ENCODE measurements at regions not wholly inside any gene's neighbourhood (a gene's known extent, or its start where the extent isn't known, plus 50 kb on each side); places are given as distances from the start of the nearest gene placed in this dataset.
A peak's percentile ranks its signal among the peaks of the same experiment; 100 is the strongest.
"Not testable (repeated sequence)": the region's sequence is repeated elsewhere in the genome, so short reads cannot be mapped to it uniquely, and the experiment has no call there.

DNA sequence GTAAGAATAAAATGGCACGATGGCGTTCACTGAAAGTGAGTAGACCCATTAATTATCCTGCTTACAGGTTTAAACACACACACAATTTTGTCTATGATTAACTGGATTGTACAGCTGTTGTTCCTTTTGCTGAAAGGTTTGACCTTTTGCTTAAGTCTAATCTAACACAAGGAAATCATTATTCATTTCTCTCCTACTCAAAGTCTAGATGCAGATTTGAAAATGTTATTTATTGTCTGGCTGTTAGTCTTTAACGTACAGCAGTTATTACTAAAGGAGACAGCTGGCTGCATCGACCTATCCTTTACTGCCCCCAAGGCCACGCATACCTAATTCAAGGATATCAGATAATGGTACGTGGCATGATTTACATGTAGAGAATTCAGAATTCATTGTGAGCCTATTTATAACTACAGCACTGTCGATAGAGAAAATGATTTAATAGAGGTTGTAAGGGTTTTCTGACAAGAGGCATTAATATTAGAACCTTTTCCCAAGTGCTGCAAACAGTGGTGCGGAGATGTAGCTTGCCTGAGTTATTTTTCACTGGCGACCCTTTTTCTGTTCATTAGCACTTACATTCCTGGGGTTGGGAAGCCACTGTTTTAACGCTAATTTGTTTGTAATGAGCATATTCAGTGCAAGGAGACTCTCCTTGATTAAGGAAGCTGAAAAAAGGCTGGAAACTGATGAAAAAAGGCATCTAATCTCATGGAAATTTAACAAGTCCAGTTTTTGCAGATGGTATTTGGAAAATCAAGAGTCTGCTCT lies 368.4 kb upstream of the GRAMD2B start:
- no peak for DNase-seq
- intact Hi-C loops (cut with DNase I) = no loop called here

DNA sequence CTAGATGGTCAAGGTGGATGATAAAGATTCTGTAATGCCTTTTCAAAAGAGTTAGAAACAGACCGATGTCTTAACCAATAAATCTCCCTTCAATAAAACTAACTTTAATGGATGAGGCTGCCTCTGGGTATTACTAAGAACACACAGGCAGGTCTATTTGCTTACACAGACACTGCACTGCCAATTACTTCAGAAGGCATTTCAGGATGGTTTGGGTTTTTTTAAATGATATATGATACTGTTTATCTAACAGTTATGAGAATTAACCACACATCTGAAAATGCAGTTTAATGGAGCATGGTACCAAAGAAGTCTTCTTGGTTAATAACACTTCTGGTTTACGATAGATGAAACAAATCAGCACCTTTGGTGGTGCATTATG lies 367.9 kb upstream of the GRAMD2B start:
- intact Hi-C loops (cut with DNase I) = no loop called here
- no peak for DNase-seq

DNA sequence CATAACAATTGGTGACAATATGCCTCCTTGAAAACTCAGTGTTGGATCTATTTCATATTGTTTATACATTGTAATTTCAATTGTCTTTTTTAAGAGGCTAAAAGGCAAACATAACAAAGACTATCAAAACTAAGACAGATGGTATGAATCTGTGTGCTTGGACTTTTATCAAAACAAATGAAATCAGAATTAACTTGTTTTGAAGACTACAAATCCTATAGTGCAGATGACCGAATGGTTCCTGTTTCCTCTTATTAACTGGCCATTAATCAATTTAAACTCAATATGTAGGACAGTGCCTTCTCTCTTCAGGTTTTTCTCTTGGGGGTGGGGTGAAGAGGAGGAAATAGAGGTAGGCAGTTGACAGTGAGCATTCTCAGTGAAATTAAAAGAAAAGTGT lies 366.9 kb upstream of the GRAMD2B start:
- no peak for DNase-seq
- intact Hi-C loops (cut with DNase I) = no loop called here

DNA sequence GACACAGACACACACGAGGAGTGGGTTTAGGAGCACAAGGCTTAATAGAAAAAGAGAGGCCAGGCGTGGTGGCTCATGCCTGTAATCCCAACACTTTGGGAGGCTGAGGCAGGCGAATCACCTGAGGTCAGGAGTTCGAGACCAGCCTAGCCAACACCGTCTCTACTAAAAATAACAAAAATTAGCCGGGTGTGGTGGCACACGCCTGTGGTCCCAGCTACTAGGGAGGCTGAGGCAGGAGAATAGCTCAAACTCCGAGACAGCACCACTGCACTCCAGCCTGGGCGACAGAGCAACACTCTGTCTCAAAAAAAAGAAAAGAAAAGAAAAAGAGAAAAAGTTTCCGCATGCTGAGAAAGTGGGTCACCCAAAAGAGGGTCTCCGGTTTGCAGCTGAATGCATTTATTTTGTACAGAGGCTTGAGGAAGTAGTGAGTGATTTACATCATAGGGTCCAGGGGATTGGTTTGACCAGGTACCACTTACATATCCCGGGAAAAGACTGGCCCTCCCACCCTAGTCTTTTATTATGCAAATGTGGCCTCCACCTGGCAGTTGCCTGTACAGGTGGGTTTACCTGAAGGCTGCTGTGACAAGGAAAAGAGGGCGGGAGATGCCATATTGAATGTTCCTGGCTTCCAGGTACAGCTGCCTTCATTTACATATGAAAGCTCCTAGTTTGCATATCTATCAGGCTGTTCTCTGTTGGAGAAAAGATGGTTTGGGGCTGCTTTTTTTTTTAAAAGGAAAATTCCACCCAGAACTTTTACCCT lies 366.2 kb upstream of the GRAMD2B start:
- DNase-seq = no peak
- intact Hi-C loops (cut with DNase I) = no loop called here

DNA sequence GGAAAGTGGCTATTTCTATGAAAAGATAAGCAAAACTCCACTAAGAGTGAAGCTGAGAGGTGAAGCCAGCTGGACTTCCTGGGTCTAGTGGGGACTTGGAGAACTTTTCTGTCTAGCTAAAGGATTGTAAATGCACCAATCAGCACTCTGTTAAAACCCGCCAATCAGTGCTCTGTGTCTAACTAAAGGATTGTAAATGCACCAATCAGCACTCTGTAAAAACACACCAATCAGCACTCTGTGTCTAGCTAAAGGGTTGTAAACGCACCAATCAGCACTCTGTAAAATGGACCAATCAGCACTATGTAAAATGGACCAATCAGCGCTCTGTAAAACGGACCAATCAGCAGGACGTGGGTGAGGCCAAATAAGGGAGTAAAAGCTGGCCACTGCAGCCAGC lies 364.8 kb upstream of the GRAMD2B start:
- intact Hi-C loops (cut with DNase I); DNase-seq: not testable (repeated sequence)

DNA sequence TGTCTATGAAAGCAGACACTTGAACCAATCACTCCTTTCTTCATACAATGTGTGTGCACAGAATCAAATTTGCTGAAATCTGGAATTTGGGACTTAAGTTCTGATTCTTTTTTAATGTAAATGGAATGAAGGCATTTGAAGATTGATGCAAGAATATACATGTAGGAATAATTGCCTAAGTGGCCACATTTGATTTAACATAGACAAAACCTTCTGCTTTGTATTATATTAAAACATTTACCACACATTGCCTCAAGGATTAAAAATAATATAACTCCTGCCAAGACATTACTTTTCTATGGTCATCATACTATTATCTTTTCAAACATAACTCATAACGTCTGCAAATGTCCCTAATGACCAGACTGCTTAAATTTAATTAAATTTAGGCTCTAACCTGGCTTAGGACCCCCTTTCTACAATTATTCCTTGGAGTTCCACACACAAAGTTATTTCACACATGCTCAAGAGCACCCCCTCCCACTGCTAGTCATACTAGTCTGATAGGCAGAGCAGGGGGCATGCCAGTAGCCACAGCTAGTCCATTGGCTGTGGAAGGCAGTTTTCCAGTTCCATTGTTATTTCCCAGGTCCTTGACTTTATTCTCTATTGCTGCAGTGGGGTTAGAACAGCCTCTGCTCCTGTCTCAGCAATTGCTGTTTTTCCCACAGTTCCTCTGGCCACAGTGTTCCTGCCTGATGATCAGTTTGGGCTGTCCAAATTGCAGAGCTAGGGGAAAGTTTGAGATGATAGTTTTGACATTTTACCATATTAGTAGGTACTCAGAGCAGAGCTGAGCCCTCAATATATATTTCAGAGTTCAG lies 360.6 kb upstream of the GRAMD2B start:
- no peak for DNase-seq
- intact Hi-C loops (cut with DNase I) = no loop called here

DNA sequence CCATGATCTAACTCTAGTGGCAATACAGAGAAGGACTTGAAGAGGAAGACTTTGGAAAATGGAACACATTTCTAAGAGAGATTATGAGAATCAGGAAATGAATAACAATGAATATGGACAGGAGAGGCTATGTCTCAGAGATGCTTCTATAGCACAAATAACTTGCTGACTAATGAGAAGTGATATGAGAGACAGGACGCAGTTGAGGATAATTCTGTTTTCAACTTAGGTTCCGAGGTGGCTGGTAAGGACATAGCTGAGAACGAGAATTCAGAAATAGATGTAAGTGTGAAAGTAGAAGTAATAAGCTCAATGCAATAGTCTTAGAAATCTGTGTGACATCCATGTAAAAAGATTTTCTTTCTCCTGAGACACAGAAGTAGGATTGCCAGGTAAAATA lies 358.1 kb upstream of the GRAMD2B start:
- intact Hi-C loops (cut with DNase I) = no loop called here

DNA sequence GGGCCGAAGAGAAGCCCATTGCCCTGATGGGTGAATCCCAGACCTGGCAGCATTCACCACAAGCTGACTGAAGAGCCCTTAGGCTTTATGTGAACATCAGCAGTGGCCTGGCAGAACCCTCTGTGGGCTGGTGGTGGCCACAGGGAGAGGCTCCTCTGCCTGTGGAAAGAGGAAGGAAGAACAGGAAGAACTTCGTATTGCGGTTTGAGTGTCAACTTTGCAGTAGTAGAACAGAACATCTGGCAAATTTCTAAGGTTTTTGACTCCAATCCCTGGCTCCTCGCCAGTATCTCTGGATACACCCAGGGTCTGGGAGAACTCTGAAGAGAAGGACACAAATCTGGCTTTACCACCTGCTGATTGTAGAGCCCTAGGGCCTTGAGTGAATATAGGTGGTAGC lies 356.4 kb upstream of the GRAMD2B start:
- intact Hi-C loops (cut with DNase I) = no loop called here
- no peak for DNase-seq

More for the DNA sequence above, 358.1 kb upstream of the GRAMD2B start:
- no peak for DNase-seq

DNA sequence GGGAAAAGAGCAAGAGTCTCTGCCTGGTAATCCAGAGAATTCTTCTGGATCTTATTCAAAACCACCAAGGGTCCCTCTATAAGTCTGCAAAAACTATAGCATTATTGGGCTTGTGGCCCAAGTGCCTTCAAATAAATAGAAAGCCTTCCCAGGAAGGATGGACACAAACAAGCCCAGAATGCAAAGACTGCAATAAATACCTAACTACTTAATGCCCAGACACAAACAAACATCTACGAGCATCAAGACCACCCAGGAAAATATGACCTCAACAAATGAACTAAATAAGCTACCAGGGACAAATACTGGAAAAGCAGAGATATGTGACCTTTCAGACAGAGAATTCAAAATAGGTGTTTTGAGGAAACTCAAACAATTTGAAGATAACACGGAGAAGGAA lies 355.8 kb upstream of the GRAMD2B start:
- intact Hi-C loops (cut with DNase I) = no loop called here
- DNase-seq = no peak

DNA sequence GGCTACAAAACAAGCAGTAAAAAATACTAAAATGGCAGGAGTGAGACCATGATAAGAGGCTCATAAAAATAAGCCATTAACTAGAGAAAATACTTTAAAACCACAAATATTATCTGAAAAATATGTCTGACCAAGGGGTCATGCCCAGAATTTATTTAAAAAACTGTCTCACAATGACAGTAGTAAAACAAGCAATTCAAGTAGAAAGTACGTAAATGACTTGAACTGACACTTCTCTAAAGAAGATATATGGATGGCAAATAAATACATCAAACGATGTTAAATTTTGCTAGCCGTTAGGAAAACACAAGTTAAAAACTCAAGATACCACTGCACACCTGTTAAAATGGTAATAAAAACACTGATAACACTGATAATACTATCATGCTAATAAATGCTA lies 353.9 kb upstream of the GRAMD2B start:
- no peak for DNase-seq
- intact Hi-C loops (cut with DNase I) = no loop called here

DNA sequence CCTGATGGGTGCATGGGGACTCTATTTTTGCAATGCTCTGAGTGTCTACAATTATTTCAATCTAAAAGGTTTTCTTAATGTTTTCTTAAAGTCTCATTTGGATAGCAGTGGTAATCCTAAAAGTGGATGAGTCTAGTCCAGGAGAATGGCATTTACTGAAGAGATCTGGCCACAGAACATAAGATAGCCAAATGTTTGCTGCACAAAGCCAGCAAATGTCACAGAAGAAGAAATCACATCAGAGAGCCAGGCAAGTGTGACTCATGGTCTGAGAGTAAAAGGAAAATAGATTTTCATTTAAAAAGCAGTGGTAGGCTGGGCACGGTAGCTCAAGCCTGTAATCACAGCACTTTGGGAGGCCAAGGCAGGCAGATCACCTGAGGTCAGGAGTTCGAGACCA lies 352.7 kb upstream of the GRAMD2B start:
- no peak for DNase-seq
- intact Hi-C loops (cut with DNase I) = no loop called here

DNA sequence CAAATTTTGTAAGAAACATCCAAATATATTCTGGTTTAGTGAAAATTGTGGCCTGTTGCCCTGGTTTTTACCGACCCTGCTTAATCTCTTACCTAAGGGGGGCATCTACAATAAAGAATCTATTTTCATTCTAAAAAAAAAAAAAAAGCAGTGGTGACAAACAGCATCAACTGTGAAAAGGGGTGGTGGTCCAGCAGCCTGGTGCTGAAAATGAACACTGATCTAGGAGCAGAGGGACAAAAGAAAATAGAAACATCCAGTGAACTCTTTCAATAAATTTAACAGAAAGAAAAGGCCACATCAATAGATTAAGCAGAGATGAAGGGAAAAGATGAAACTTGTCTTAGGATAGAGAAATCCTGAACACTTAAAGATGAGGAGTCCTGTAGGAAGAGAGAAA lies 348.7 kb upstream of the GRAMD2B start:
- DNase-seq = no peak
- intact Hi-C loops (cut with DNase I) = no loop called here

DNA sequence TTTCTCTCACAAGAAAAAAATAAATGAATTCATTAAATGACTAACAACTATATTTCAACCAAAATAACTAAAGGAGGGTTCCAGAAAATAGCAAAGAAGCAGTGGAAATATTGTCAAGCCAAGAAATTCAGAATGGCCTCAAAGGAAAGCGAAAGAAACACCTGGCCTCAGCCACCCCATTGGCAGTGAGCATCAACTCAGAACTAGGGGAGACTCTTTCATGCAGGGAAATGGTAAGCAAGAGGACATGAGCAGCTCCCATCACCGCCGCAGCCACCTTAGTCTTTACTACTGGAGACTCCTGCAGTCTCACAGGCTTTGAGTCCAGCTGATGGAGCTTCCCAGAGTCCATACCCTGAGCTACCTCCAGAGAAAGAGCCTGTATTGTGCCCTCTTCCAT lies 343.9 kb upstream of the GRAMD2B start:
- DNase-seq = no peak
- intact Hi-C loops (cut with DNase I) = no loop called here

DNA sequence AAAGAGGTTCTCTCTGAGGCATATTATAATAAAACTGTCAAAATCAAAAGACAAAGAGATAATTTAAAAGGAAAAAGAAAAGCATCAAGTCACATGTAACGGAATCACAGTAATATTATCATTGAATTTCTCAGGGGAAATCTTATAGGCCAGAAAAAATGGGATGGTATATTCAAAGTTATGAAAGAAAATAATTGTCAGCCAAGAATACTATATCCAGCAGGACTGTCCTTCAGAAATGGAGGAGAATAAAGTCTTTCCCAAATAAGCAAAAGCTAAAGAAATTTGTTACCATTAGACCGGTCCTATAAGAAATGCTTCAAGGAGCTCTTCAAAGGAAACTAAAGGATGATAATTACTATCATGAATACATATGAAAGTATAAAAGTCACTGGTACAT lies 342.0 kb upstream of the GRAMD2B start:
- intact Hi-C loops (cut with DNase I) = no loop called here
- no peak for DNase-seq

DNA sequence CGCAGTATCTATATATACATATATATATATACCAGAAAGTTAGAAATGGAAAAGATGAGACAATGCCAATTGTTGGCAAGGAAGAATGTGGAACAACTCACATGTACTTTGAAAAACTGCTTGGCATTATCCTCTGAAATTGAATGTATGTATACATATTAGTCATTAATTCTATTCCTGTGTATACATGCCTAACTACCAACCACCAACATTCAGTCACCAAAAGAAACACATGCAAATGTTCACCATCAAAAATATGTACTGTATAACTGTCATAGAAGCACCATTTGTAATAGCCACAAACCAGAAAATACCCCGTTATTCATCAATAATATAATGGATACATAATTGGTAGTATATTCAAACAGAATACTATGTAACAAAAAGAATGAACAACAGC lies 330.2 kb upstream of the GRAMD2B start:
- intact Hi-C loops (cut with DNase I) = no loop called here
- no peak for DNase-seq

DNA sequence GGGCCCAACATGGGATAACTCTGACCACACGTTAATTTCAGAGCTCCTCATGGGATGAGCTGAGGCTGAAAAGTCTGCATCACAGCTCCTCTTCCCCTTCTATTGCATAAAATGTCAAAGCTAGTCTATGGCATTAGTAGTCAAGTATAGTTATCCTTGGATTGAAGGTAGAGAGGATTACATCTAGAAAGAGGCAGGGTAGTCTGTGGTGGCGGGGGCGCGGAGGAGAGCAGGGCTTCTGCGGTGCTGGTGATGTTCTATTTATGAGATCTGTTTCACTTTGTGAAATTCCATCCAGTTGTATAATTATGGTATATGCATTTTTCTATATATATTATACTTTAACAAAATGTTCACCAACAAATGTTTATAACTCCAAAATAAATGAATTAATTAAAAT lies 329.5 kb upstream of the GRAMD2B start:
- intact Hi-C loops (cut with DNase I) = no loop called here
- peak in 1 of 10 donors; percentile 55 for DNase-seq

DNA sequence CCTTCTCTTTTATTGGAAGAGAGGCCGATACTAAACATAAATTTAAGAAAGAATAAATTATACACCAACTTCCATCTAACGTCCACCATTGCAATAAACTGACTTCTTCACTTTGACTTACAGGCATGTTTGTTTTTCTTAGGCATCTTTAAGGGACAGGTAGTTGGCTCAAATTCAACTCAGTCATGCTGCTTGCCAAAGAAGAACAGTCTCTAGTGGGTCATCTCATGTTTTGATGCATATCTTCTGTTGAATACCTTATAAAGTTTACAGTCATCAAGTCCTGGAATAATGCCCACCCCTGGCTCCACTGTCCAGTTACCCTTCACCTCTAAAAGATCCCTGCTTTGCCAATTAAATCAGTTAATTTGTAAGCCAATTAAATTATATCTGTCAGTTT lies 328.2 kb upstream of the GRAMD2B start:
- intact Hi-C loops (cut with DNase I) = no loop called here

DNA sequence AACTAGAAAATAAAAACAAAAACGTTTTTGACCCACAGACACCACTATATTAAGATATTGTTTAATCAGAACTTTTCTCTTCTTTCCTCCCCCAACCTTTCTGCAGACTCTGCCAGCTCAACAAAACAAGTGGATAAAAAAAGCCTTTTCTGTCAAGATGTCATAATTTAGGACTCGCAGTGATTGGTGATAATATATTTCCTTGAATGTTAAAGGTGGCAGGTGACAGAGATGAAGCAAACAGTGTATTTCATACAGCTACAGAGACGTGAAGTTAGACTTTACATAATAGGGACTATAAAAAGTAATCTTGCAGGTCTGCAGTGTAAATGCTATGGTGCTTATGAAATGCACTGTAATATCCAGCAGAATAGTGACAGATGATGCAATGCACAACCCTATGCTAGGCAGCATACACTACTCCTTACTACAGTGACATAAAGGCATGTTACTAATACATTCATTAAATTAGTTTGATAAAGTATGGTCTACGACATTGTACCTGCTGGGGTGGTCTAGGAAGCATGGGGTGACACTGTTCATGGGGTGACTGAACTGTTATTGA lies 326.7 kb upstream of the GRAMD2B start:
- no peak for DNase-seq
- intact Hi-C loops (cut with DNase I) = no loop called here

More for the DNA sequence above, 328.2 kb upstream of the GRAMD2B start:
- no peak for DNase-seq

DNA sequence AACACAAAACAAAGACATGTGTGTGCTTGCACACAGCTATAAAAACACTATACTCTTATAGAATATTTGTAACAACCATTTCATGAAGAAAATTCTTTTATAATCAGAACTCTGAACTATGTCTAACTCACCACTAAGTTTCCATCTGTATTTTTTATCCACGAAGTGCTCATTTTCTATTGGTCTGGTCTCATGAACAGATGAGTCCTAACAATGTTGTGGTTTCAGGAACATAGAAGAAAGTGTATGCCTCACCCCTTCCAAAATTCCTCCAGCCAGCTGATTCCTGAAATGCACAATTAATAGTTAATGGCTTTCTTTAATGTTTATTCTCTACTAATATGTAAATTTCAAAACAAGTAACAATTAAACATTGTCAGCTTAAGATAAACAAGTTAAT lies 325.3 kb upstream of the GRAMD2B start:
- intact Hi-C loops (cut with DNase I) = no loop called here
- DNase-seq = no peak

DNA sequence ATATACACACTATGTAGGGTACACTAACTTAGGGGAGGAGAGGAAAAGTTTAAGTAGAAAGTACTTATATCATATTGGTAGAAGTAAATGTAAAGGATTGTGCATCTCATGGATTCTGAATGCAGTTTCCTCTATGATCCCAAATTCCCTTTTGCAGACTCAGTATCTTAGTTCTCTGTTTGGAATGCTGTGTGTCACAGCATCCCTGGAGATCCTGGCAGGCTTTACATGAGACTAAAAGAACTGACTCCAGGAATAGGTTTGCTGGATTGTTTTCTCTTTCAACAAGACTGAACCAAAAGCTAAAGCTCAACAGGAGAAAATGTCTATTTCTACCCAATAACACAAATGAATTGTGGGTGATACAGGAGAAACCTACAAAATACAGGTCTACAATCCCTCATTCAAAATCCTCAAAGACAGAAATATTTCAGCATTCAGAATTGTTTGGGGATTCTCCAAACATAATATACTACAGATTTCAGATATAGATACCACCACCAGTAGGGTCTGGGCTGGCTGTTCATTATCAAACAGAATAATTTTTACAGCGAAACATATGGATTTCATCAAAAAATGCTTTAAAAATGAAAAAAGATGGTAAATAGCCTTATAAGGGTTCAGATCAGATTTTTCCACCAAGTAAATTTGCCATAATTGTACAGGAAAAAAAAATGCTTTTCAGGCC lies 324.7 kb upstream of the GRAMD2B start:
- DNase-seq = no peak

More for the DNA sequence above, 324.7 kb upstream of the GRAMD2B start:
- intact Hi-C loops (cut with DNase I) = no loop called here

Data from posterior cingulate gyrus (tissue), 11 donors.